Skeletal muscle tissue (tissue), 3 donors: ENCODE measurements at regions not wholly inside any gene's neighbourhood (a gene's known extent, or its start where the extent isn't known, plus 50 kb on each side); places are given as distances from the start of the nearest gene placed in this dataset.

ENCODE experiments used
- H3K27ac ChIP-seq: one replicate; pipeline ENCODE4 v1.7.0; 2013; ENCODE audit warnings: mild to moderate bottlenecking, low read depth, low read length, inconsistent platforms
- H3K27me3 ChIP-seq, 3 donors: one replicate each; pipeline ENCODE4 v1.7.0; 2013; ENCODE audit warnings: low read length in 3 of 3; ENCODE audit not compliant: control insufficient read depth in 3 of 3, insufficient read depth in 3 of 3
- H3K36me3 ChIP-seq, 3 donors: one replicate each; pipeline ENCODE4 v1.7.0; 2013; ENCODE audit warnings: low read length in 3 of 3; ENCODE audit not compliant: control insufficient read depth in 3 of 3, insufficient read depth in 3 of 3
- H3K4me1 ChIP-seq, 3 donors: one replicate each; pipeline ENCODE4 v1.7.0; 2013; ENCODE audit warnings: low read length in 3 of 3, mild to moderate bottlenecking in 3 of 3; ENCODE audit not compliant: control insufficient read depth in 3 of 3, insufficient read depth in 3 of 3
- H3K4me3 ChIP-seq, 3 donors: one replicate each; pipeline ENCODE4 v1.7.0; 2013; ENCODE audit warnings: low read length in 3 of 3
- H3K9ac ChIP-seq, 3 donors: one replicate each; pipeline ENCODE4 v1.7.0; 2013; ENCODE audit warnings: low read length in 3 of 3, mild to moderate bottlenecking in 3 of 3, moderate library complexity in 2 of 3, low read depth in 1 of 3
- H3K9me3 ChIP-seq, 3 donors: one replicate each; pipeline ENCODE4 v1.7.0; 2013; ENCODE audit warnings: low read length in 3 of 3; ENCODE audit not compliant: control insufficient read depth in 3 of 3
- donor health status: Osteomylitis.

- Histone ChIP-seq H3K27ac (no peak overlapping the region), H3K27me3 (no peaks in the 10 kb centered on the region), H3K9me3 (no peaks in the 10 kb centered on the region), H3K9ac (no peak overlapping the region), H3K4me1 (no peaks in the 10 kb centered on the region), H3K36me3 (no peaks in the 10 kb centered on the region), H3K4me3 (no peak overlapping the region)
Observed at GRCh38 chr5:96159043-96159442, 197.4 kb upstream of the ELL2 start.

DNA sequence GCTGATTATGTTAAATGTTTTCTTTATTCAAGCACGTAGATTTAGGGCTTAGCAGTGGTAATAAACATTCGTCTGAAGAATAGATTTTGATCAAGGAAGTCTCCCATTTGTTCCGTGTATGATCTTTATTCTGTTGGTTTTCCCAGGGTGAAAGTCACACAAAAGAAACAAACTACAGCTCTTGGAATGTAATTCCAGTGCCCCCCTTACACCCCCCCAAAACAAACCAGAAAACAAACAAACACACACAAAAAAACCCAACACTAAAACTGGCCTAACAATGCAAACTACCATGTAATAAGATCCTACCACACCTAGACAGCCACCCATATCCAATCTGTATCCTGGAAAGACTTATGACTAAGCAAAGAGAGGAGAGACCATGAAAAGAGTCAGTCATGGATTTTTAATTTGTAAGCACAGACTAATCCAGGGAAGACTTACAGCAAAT lies 196.2 kb upstream of the ELL2 start:
- Histone ChIP-seq H3K36me3 (no peaks in the 10 kb centered on the region), H3K9ac (no peak overlapping the region), H3K9me3 (no peaks in the 10 kb centered on the region), H3K27me3 (no peaks in the 10 kb centered on the region), H3K4me3 (no peak overlapping the region), H3K27ac (no peak overlapping the region), H3K4me1 (no peaks in the 10 kb centered on the region)

GRCh38 chr5:96157077-96157780 lies 195.6 kb upstream of the ELL2 start:
- H3K4me3 ChIP-seq = no peak overlapping the region
- H3K36me3 ChIP-seq = no peaks in the 10 kb centered on the region
- no peak overlapping the region for H3K9ac ChIP-seq
- H3K9me3 ChIP-seq = no peaks in the 10 kb centered on the region
- no peaks in the 10 kb centered on the region for H3K27me3 ChIP-seq
- no peaks in the 10 kb centered on the region for H3K4me1 ChIP-seq
- no peak overlapping the region for H3K27ac ChIP-seq

DNA sequence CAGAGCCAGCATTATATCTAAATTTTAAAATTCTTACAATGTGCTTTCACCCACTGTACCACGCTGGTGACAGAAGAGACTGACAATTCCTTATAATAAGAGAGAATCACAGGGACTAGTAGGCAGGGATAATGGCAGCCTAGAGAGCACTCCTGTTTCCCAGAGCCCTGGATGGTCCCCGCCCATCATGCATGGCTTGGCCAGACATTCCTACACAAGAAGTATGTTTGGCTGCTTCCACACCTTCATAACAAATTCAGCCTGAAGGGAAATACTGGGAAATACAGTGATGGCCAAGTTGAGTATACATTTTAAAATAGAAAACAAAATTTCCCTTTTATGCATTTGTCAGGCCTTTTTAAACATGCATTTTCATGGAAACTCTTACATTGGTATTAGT lies 193.5 kb upstream of the ELL2 start:
- Histone ChIP-seq H3K9ac (no peak overlapping the region), H3K9me3 (no peaks in the 10 kb centered on the region), H3K27me3 (no peaks in the 10 kb centered on the region), H3K36me3 (no peaks in the 10 kb centered on the region), H3K27ac (no peak overlapping the region), H3K4me1 (no peaks in the 10 kb centered on the region), H3K4me3 (no peak overlapping the region)

DNA sequence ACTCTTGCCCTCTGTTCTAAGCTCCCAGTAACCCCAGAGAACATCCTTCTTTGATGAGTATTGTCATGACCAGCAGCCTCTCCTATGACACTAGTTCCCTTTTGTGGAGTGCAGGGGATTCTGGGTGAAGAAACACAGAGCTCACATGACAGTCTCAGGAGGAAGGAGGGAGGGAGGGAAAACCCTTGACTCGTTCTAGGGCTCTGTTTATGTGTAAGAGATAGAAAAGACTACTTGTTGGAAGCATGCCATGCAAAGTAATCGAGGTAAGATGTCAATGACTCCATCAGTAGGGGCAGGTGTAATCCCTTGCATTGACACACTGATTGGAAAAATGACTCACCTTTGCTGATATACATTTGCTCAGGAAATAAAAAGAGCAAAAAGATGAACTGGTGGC lies 190.2 kb upstream of the ELL2 start:
- no peaks in the 10 kb centered on the region for H3K9me3 ChIP-seq
- no peaks in the 10 kb centered on the region for H3K36me3 ChIP-seq
- no peak overlapping the region for H3K9ac ChIP-seq
- H3K4me3 ChIP-seq = no peak overlapping the region
- no peak overlapping the region for H3K27ac ChIP-seq
- no peaks in the 10 kb centered on the region for H3K4me1 ChIP-seq
- H3K27me3 ChIP-seq = no peaks in the 10 kb centered on the region

DNA sequence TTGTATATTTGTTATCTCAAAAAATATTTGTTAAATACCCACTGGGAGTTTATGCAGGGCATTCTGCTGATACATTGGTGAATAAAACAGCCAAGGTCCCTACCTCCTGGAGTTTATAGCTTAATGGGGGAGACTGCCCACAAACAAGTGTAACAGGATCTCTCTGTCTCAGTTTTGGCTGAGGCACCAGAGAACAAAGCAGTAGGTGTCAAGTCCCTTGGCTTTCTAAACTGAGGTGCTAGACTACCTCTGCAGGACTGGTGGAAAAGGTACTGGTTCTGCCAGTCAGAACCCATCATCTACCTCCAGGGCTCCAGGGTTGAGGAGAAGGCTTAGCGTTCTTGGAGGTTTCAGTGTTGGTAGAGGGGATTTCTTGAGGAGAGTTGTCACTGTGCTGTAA lies 188.4 kb upstream of the ELL2 start:
- Histone ChIP-seq H3K9me3 (no peaks in the 10 kb centered on the region), H3K27me3 (no peaks in the 10 kb centered on the region), H3K27ac (no peak overlapping the region), H3K4me3 (no peak overlapping the region), H3K4me1 (no peaks in the 10 kb centered on the region), H3K36me3 (no peaks in the 10 kb centered on the region), H3K9ac (no peak overlapping the region)

- Histone ChIP-seq H3K9ac (no peak overlapping the region), H3K4me1 (no peaks in the 10 kb centered on the region), H3K36me3 (no peaks in the 10 kb centered on the region), H3K9me3 (no peaks in the 10 kb centered on the region), H3K27ac (no peak overlapping the region), H3K27me3 (no peaks in the 10 kb centered on the region), H3K4me3 (no peak overlapping the region)
Observed at GRCh38 chr5:96149546-96149945, 187.9 kb upstream of the ELL2 start.

DNA sequence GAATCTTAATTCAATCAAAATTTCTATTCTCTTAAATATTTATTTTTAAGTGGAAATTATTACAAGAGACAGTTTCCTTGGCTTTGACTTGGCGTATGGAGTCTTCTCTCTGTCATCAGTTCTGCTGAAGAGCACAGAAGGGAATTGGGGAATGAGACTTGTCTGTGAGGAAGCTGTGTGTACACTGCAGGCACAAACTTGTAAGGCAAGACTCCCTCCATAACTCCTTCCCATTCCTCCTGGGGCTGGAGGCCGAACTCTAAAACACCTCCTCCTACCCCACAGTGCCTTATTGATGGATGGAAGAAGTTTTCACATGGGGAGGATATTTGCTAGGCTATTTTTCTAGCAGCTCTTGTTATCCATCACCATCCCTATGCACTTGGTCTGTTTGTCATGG lies 187.4 kb upstream of the ELL2 start:
- Histone ChIP-seq H3K27ac (no peak overlapping the region), H3K36me3 (no peaks in the 10 kb centered on the region), H3K9me3 (no peaks in the 10 kb centered on the region), H3K4me1 (no peaks in the 10 kb centered on the region), H3K27me3 (no peaks in the 10 kb centered on the region), H3K9ac (no peak overlapping the region), H3K4me3 (no peak overlapping the region)

- no peaks in the 10 kb centered on the region for H3K4me1 ChIP-seq
- no peaks in the 10 kb centered on the region for H3K27me3 ChIP-seq
- no peaks in the 10 kb centered on the region for H3K9me3 ChIP-seq
- H3K36me3 ChIP-seq = no peaks in the 10 kb centered on the region
- no peak overlapping the region for H3K27ac ChIP-seq
- no peak overlapping the region for H3K4me3 ChIP-seq
- H3K9ac ChIP-seq = no peak overlapping the region
Observed at GRCh38 chr5:96148376-96148775, 186.7 kb upstream of the ELL2 start.

GRCh38 chr5:96147866-96148265 lies 186.2 kb upstream of the ELL2 start:
- Histone ChIP-seq H3K27me3 (no peaks in the 10 kb centered on the region), H3K9me3 (no peaks in the 10 kb centered on the region), H3K36me3 (no peaks in the 10 kb centered on the region), H3K4me3 (no peak overlapping the region), H3K9ac (no peak overlapping the region), H3K4me1 (no peaks in the 10 kb centered on the region), H3K27ac (no peak overlapping the region)
